H1 (cell line): ENCODE measurements at regions not wholly inside any gene's neighbourhood (a gene's known extent, or its start where the extent isn't known, plus 50 kb on each side); places are given as distances from the start of the nearest gene placed in this dataset.

Experiments
- FOSL1 ChIP-seq: IDR thresholded peaks from 2 replicates; pipeline ENCODE4 v1.6.1; 2011; ENCODE audit warnings: mild to moderate bottlenecking, low read depth, low read length, moderate library complexity; ENCODE audit not compliant: insufficient read depth
- RBBP5 ChIP-seq: IDR thresholded peaks from 2 replicates; pipeline ENCODE4 v1.7.1; 2012; ENCODE audit warnings: low read depth, mild to moderate bottlenecking, inconsistent platforms, low read length, moderate library complexity, borderline replicate concordance

DNA sequence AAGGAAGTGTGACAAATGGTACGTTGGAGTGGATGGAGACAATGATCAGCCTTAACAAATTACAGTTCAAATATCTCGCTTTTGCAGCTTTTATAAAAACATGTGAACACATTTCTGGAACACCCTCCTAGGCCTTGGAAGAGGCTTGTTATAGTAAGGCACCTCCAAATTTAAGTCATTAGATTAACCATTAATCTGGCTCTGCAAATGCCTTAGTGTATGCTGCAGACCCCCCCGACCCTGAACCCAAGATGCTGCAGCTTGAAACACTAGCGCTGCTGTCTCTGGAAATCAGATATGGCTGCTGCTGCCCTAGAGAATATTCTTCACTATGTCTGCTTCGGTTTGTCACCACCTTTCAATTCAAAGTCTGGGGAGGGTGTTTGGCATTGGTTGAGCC is 196.4 kb downstream of the MIS18A start (continued):
- TF ChIP-seq FOSL1 (no peak), RBBP5 (no peak)
